GM12864 (cell line): ENCODE measurements at regions not wholly inside any gene's neighbourhood (a gene's known extent, or its start where the extent isn't known, plus 50 kb on each side); places are given as distances from the start of the nearest gene placed in this dataset.
"Not testable (repeated sequence)": the region's sequence is repeated elsewhere in the genome, so short reads cannot be mapped to it uniquely, and the experiment has no call there.

ENCODE experiments used
- DNase-seq: peaks from one replicate; pipeline ENCODE4 v3.0.0-alpha.2; 2011; ENCODE audit warnings: low read depth
- H3K4me3 ChIP-seq: 2 replicates; pipeline ENCODE4 v1.5.1; 2011; ENCODE audit warnings: mild to moderate bottlenecking, low read depth, low read length, control low read depth
- CTCF ChIP-seq: IDR thresholded peaks from 2 replicates; pipeline ENCODE4 v1.5.1; 2011; ENCODE audit warnings: low read depth, mild to moderate bottlenecking, moderate library complexity, low read length, control low read depth, inconsistent platforms; ENCODE audit errors: missing control alignments

GRCh38 chr5:67795781-67796477, 419.6 kb upstream of the PIK3R1 start:
- DNase-seq, result no peak
- no peak overlapping the region for H3K4me3 ChIP-seq
- no peak for TF ChIP-seq CTCF

- no peak for DNase-seq
- H3K4me3 ChIP-seq, result no peak overlapping the region
- no peak for TF ChIP-seq CTCF
These were observed 421.6 kb upstream of the PIK3R1 start for GRCh38 chr5:67793966-67794365.

- no peak for TF ChIP-seq CTCF
- DNase-seq, result no peak
These were observed 422.1 kb upstream of the PIK3R1 start for GRCh38 chr5:67793418-67793817.

GRCh38 chr5:67792891-67793290, 422.7 kb upstream of the PIK3R1 start:
- no peak for TF ChIP-seq CTCF
- H3K4me3 ChIP-seq, result no peak overlapping the region
- no peak for DNase-seq

More at GRCh38 chr5:67793418-67793817, 422.1 kb upstream of the PIK3R1 start:
- no peak overlapping the region for H3K4me3 ChIP-seq

- no peak for TF ChIP-seq CTCF
These were observed 425.2 kb upstream of the PIK3R1 start for GRCh38 chr5:67790390-67790789.

GRCh38 chr5:67779893-67780623, 435.5 kb upstream of the PIK3R1 start:
- not testable (repeated sequence) for DNase-seq, H3K4me3 ChIP-seq

More at GRCh38 chr5:67790390-67790789, 425.2 kb upstream of the PIK3R1 start:
- no peak overlapping the region for H3K4me3 ChIP-seq
- DNase-seq, result no peak

- H3K4me3 ChIP-seq, result no peak overlapping the region
- DNase-seq, result no peak
- no peak for TF ChIP-seq CTCF
These were observed 440.8 kb upstream of the PIK3R1 start for GRCh38 chr5:67774786-67775185.
